NCI-H510A treated with DMSO at 0.1 percent for 48 hours (cell line): ENCODE measurements at regions not wholly inside any gene's neighbourhood (a gene's known extent, or its start where the extent isn't known, plus 50 kb on each side); places are given as distances from the start of the nearest gene placed in this dataset.
"Not testable (repeated sequence)": the region's sequence is repeated elsewhere in the genome, so short reads cannot be mapped to it uniquely, and the experiment has no call there.

Experiments
- DNase-seq: peaks from one replicate; lab custom pipeline; 2025; lab: John Stamatoyannopoulos, UW

GRCh38 chr11:69219991-69220390 lies 64.3 kb downstream of the SMIM38 start:
- no peak for DNase-seq

- no peak for DNase-seq
Measured at GRCh38 chr11:69220561-69221051, 64.9 kb downstream of the SMIM38 start.

- no peak for DNase-seq
Measured at GRCh38 chr11:69221086-69221485, 65.4 kb downstream of the SMIM38 start.

- DNase-seq: not testable (repeated sequence)
Measured at GRCh38 chr11:69221636-69222035, 65.9 kb downstream of the SMIM38 start.

- DNase-seq: no peak
Measured at GRCh38 chr11:69227271-69227670, 66.7 kb upstream of the MYEOV start.

- DNase-seq: no peak
Measured at GRCh38 chr11:69229511-69229910, 64.4 kb upstream of the MYEOV start.

GRCh38 chr11:69230856-69231425 lies 63.0 kb upstream of the MYEOV start:
- DNase-seq: no peak

GRCh38 chr11:69231466-69232018 lies 62.4 kb upstream of the MYEOV start:
- no peak for DNase-seq

- no peak for DNase-seq
Measured at GRCh38 chr11:69232821-69233743, 60.9 kb upstream of the MYEOV start.

GRCh38 chr11:69233744-69234570 lies 60.0 kb upstream of the MYEOV start:
- peak; percentile 33 for DNase-seq

- DNase-seq: no peak
Measured at GRCh38 chr11:69234740-69235710, 58.9 kb upstream of the MYEOV start.

- no peak for DNase-seq
Measured at GRCh38 chr11:69238573-69239351, 55.2 kb upstream of the MYEOV start.

GRCh38 chr11:69239641-69240040 lies 54.3 kb upstream of the MYEOV start:
- no peak for DNase-seq

GRCh38 chr11:69240332-69241074 lies 53.5 kb upstream of the MYEOV start:
- no peak for DNase-seq

GRCh38 chr11:69241075-69241740 lies 52.7 kb upstream of the MYEOV start:
- DNase-seq: no peak

GRCh38 chr11:69241844-69242243 lies 52.1 kb upstream of the MYEOV start:
- no peak for DNase-seq

- DNase-seq: no peak
Measured at GRCh38 chr11:69242266-69242920, 51.6 kb upstream of the MYEOV start.

GRCh38 chr11:69243496-69244200 lies 50.3 kb upstream of the MYEOV start:
- DNase-seq: no peak
